A549 (cell line): ENCODE measurements at regions not wholly inside any gene's neighbourhood (a gene's known extent, or its start where the extent isn't known, plus 50 kb on each side); places are given as distances from the start of the nearest gene placed in this dataset.

Source experiments
- ATAC-seq, 2 experiments: fragments of 200-7000 bp in 1 of 2; fragments of >200 bp in 1 of 2; cut with Nextera tagmentation in 1 of 2; cut with Tn5 transposase in 1 of 2; 3 replicates each; pipeline versions ENCODE4 v1.8.0 to v1.9.1; 2018 to 2020; ENCODE audit warnings: mild to moderate bottlenecking in 1 of 2, moderate library complexity in 1 of 2
- CTCF ChIA-PET: fragments of 300-600 bp; sonication (Branson Sonifier 250); formaldehyde crosslinking; extraction: SDS; loops from one replicate; lab custom pipeline; 2021; ENCODE audit warnings: antibody characterized with exemption, inconsistent platforms; lab: Yijun Ruan, JAX
- POLR2A ChIA-PET: fragments of 350-600 bp; formaldehyde crosslinking; extraction: SDS; loops from one replicate; lab custom pipeline; 2021; ENCODE audit warnings: antibody characterized with exemption, inconsistent platforms; lab: Yijun Ruan, JAX
- DNase-seq, 2 experiments: peaks; one replicate each; pipeline versions ENCODE4 v3.0.0 to v3.0.0-alpha.2; 2011 to 2016; ENCODE audit warnings: low read depth in 1 of 2, low spot score in 1 of 2
- FAIRE-seq: peaks from 2 replicates; lab custom pipeline; 2011; peaks lifted over from hg19 to GRCh38; lab: Jason Lieb, UNC
- H3K27ac ChIP-seq, 2 experiments: fragments of >200 bp; sonication (Bioruptor Twin); formaldehyde crosslinking; 3 replicates each; pipeline ENCODE4 v1.5.1; 2016 to 2017
- H3K4me1 ChIP-seq: fragments of >200 bp; sonication (Bioruptor Twin); formaldehyde crosslinking; 3 replicates; pipeline ENCODE4 v1.6.1; 2016
- H3K4me2 ChIP-seq: fragments of >200 bp; sonication (Bioruptor Twin); formaldehyde crosslinking; 3 replicates; pipeline ENCODE4 v1.6.1; 2016
- H3K4me3 ChIP-seq: fragments of >200 bp; sonication (Bioruptor Twin); formaldehyde crosslinking; 3 replicates; pipeline ENCODE4 v1.5.1; 2016
- H3K9me3 ChIP-seq: fragments of >200 bp; sonication (Bioruptor Twin); formaldehyde crosslinking; 3 replicates; pipeline ENCODE4 v1.6.1; 2016
- E2F6 ChIP-seq: IDR thresholded peaks from 2 replicates; pipeline ENCODE4 v1.6.1; 2012; ENCODE audit warnings: low read depth, borderline replicate concordance
- ELK1 ChIP-seq: fragments of 150-350 bp; IDR thresholded peaks from 2 replicates; pipeline ENCODE4 v1.6.1; 2014; ENCODE audit warnings: low read depth, mild to moderate bottlenecking, low read length
- FOSB ChIP-seq: fragments of 250-450 bp; sonication (Bioruptor Pico); IDR thresholded peaks from 2 replicates; pipeline ENCODE4 v1.5.0; 2020; ENCODE audit warnings: mild to moderate bottlenecking, moderate library complexity
- FOXS1 ChIP-seq: fragments of 250-450 bp; sonication (Bioruptor Pico); IDR thresholded peaks from 2 replicates; pipeline ENCODE4 v1.5.0; 2020; ENCODE audit warnings: mild to moderate bottlenecking, moderate library complexity
- GATA3 ChIP-seq: IDR thresholded peaks from 2 replicates; pipeline ENCODE4 v1.6.1; 2012; ENCODE audit warnings: borderline replicate concordance
- HDAC2 ChIP-seq: fragments of 200-600 bp; sonication (generic); IDR thresholded peaks from 2 replicates; pipeline ENCODE4 v1.6.1; 2016
- HOXB13 ChIP-seq: fragments of 250-450 bp; sonication (Bioruptor Pico); IDR thresholded peaks from 2 replicates; pipeline ENCODE4 v1.5.0; 2020; ENCODE audit warnings: low read depth, mild to moderate bottlenecking, moderate library complexity
- HOXB5 ChIP-seq: fragments of 250-450 bp; sonication (Bioruptor Pico); IDR thresholded peaks from 2 replicates; pipeline ENCODE4 v1.5.0; 2020; ENCODE audit warnings: mild to moderate bottlenecking, moderate library complexity
- KDM5A ChIP-seq: fragments of 200-600 bp; sonication (generic); IDR thresholded peaks from 2 replicates; pipeline ENCODE4 v1.6.1; 2016; ENCODE audit warnings: antibody characterized with exemption, mild to moderate bottlenecking
- MAFK ChIP-seq: fragments of 450-650 bp; IDR thresholded peaks from 2 replicates; pipeline ENCODE4 v1.6.1; 2014; ENCODE audit not compliant: partially characterized antibody
- MAZ ChIP-seq: fragments of 150-350 bp; IDR thresholded peaks from 2 replicates; pipeline ENCODE4 v1.6.1; 2014; ENCODE audit warnings: antibody characterized with exemption, low read depth, low read length, borderline replicate concordance
- MYC ChIP-seq: IDR thresholded peaks from 2 replicates; pipeline ENCODE4 v1.6.1; 2012; ENCODE audit warnings: mild to moderate bottlenecking, inconsistent platforms, low read length, improper control_type of control experiment, borderline replicate concordance
- NFE2L2 ChIP-seq: fragments of 150-350 bp; conservative IDR thresholded peaks from 2 replicates; pipeline ENCODE4 v1.6.1; 2014; ENCODE audit warnings: low read length
- PBX3 ChIP-seq: IDR thresholded peaks from 2 replicates; pipeline ENCODE4 v1.6.1; 2012
- PHF8 ChIP-seq: fragments of 200-600 bp; sonication (generic); IDR thresholded peaks from 2 replicates; pipeline ENCODE4 v1.6.1; 2016; ENCODE audit warnings: low read depth, mild to moderate bottlenecking, antibody characterized with exemption, moderate library complexity, borderline replicate concordance
- RARB ChIP-seq: fragments of 250-450 bp; sonication (Bioruptor Pico); IDR thresholded peaks from 2 replicates; pipeline ENCODE4 v1.8.0; 2021; ENCODE audit warnings: mild to moderate bottlenecking, moderate library complexity
- TFCP2L1 ChIP-seq: fragments of 250-450 bp; sonication (Bioruptor Pico); IDR thresholded peaks from 2 replicates; pipeline ENCODE4 v1.5.0; 2021; ENCODE audit warnings: mild to moderate bottlenecking
- ZC3H11A ChIP-seq: fragments of 450-650 bp; IDR thresholded peaks from 2 replicates; pipeline ENCODE4 v1.6.1; 2014; ENCODE audit warnings: antibody characterized with exemption, mild to moderate bottlenecking
- ZFP36 ChIP-seq: fragments of 450-650 bp; IDR thresholded peaks from 2 replicates; pipeline ENCODE4 v1.6.1; 2014; ENCODE audit warnings: borderline replicate concordance; ENCODE audit not compliant: partially characterized antibody
- ZNF302 ChIP-seq: fragments of 250-450 bp; sonication (Bioruptor Pico); IDR thresholded peaks from 2 replicates; pipeline ENCODE4 v1.9.0; 2021; ENCODE audit warnings: inconsistent platforms, mild to moderate bottlenecking, moderate library complexity
- ZSCAN20 ChIP-seq: fragments of 250-450 bp; sonication (Bioruptor Pico); IDR thresholded peaks from 2 replicates; pipeline ENCODE4 v1.8.0; 2022; ENCODE audit warnings: mild to moderate bottlenecking, moderate library complexity
- WGBS: methylation state at CpG from one replicate; pipeline ENCODE4 v1.1.6; 2017; ENCODE audit errors: missing lambda C conversion rate; 5-methylcytosine and 5-hydroxymethylcytosine counted together
- TF ChIP-seq, protein P1 (sequence below): fragments of >200 bp; sonication (Bioruptor Twin); formaldehyde crosslinking; IDR thresholded peaks from 3 replicates; pipeline ENCODE4 v1.5.1; 2016
- TF ChIP-seq, protein P2 (sequence below): fragments of 250-450 bp; sonication (Bioruptor Pico); IDR thresholded peaks from 2 replicates; pipeline ENCODE4 v1.5.0; 2020; ENCODE audit warnings: low read depth, mild to moderate bottlenecking, moderate library complexity
- TF ChIP-seq, protein P3 (sequence below): fragments of 450-650 bp; IDR thresholded peaks from 2 replicates; pipeline ENCODE4 v1.6.1; 2014; ENCODE audit warnings: antibody characterized with exemption

- no peak for TF ChIP-seq ZSCAN20 (CRISPR knock-in tag)
- TF ChIP-seq FOXS1: no peak
- no peak for TF ChIP-seq HOXB13 (CRISPR knock-in tag)
- no peak for TF ChIP-seq E2F6
- TF ChIP-seq FOSB (CRISPR knock-in tag): no peak
Observed at GRCh38 chr5:6248132-6248531, 130.2 kb downstream of the MED10 start (continued).

- WGBS: 58% methylated on average over 4 of the region's 4 CpGs
- ChIA-PET POLR2A (no interaction called here), CTCF (interaction anchor here (0.6 kb wide), 2 partner anchors 43 to 44 kb away, joined by 3 to 5 read pairs; no protein-coding TSS in a partner anchor)
- FAIRE-seq (no peak), DNase-seq (no peak), ATAC-seq (no peak)
- Histone ChIP-seq H3K27ac (no peak overlapping the region), H3K4me2 (no peak overlapping the region), H3K9me3 (no peaks in the 10 kb centered on the region), H3K4me3 (no peak overlapping the region), H3K4me1 (no peaks in the 10 kb centered on the region)
- no peak for TF ChIP-seq HDAC2
- TF ChIP-seq ZNF302: no peak
- TF ChIP-seq ZC3H11A: no peak
- TF ChIP-seq ELK1: no peak
- no peak for TF ChIP-seq RARB (CRISPR knock-in tag)
Observed at GRCh38 chr5:6246820-6247437, 131.4 kb downstream of the MED10 start.

GRCh38 chr5:6244339-6244714, 134.0 kb downstream of the MED10 start:
- TF ChIP-seq NFE2L2 (no peak), ZC3H11A (no peak), KDM5A (no peak), ZFP36 (no peak), GATA3 (no peak), PBX3 (no peak), E2F6 (no peak), ELK1 (no peak), HOXB5 (CRISPR knock-in tag) (no peak), MAZ (no peak), MYC (no peak), PHF8 (no peak), MAFK (no peak), TFCP2L1 (CRISPR knock-in tag) (no peak)
- TF ChIP-seq, protein P1, sequence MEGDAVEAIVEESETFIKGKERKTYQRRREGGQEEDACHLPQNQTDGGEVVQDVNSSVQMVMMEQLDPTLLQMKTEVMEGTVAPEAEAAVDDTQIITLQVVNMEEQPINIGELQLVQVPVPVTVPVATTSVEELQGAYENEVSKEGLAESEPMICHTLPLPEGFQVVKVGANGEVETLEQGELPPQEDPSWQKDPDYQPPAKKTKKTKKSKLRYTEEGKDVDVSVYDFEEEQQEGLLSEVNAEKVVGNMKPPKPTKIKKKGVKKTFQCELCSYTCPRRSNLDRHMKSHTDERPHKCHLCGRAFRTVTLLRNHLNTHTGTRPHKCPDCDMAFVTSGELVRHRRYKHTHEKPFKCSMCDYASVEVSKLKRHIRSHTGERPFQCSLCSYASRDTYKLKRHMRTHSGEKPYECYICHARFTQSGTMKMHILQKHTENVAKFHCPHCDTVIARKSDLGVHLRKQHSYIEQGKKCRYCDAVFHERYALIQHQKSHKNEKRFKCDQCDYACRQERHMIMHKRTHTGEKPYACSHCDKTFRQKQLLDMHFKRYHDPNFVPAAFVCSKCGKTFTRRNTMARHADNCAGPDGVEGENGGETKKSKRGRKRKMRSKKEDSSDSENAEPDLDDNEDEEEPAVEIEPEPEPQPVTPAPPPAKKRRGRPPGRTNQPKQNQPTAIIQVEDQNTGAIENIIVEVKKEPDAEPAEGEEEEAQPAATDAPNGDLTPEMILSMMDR: no peak
- TF ChIP-seq, protein P2, sequence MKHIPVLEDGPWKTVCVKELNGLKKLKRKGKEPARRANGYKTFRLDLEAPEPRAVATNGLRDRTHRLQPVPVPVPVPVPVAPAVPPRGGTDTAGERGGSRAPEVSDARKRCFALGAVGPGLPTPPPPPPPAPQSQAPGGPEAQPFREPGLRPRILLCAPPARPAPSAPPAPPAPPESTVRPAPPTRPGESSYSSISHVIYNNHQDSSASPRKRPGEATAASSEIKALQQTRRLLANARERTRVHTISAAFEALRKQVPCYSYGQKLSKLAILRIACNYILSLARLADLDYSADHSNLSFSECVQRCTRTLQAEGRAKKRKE (CRISPR knock-in tag): no peak
- TF ChIP-seq, protein P3, sequence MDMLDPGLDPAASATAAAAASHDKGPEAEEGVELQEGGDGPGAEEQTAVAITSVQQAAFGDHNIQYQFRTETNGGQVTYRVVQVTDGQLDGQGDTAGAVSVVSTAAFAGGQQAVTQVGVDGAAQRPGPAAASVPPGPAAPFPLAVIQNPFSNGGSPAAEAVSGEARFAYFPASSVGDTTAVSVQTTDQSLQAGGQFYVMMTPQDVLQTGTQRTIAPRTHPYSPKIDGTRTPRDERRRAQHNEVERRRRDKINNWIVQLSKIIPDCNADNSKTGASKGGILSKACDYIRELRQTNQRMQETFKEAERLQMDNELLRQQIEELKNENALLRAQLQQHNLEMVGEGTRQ: no peak
- FAIRE-seq (no peak), DNase-seq (no peak), ATAC-seq (no peak)
- ChIA-PET CTCF (no interaction called here), POLR2A (no interaction called here)
- H3K27ac ChIP-seq: no peak overlapping the region
- WGBS: 16% methylated on average over 2 of the region's 2 CpGs
- no peaks in the 10 kb centered on the region for H3K4me1 ChIP-seq
- H3K9me3 ChIP-seq: peaks cover 2% of the 10 kb centered on the region; the same call in 1 of the 3 replicates
- H3K4me3 ChIP-seq: no peak overlapping the region
- no peak overlapping the region for H3K4me2 ChIP-seq
